CD4-positive, alpha-beta T cell treated with Interleukin-2 at 100 ng/mL for 4 hours (primary cell): ENCODE measurements at regions not wholly inside any gene's neighbourhood (a gene's known extent, or its start where the extent isn't known, plus 50 kb on each side); places are given as distances from the start of the nearest gene placed in this dataset.
"Not testable (repeated sequence)": the region's sequence is repeated elsewhere in the genome, so short reads cannot be mapped to it uniquely, and the experiment has no call there.

Experiments used
- DNase-seq: peaks from one replicate; pipeline ENCODE4 v3.0.0-alpha.2; 2020; ENCODE audit warnings: low spot score

GRCh38 chr2:239832490-239833268, 192.5 kb downstream of the NDUFA10 start:
- no peak for DNase-seq

GRCh38 chr2:239831861-239832489, 193.2 kb downstream of the NDUFA10 start:
- no peak for DNase-seq

- no peak for DNase-seq
Measured at GRCh38 chr2:239831001-239831731, 194.0 kb downstream of the NDUFA10 start.

- no peak for DNase-seq
Measured at GRCh38 chr2:239830121-239831000, 194.8 kb downstream of the NDUFA10 start.

- DNase-seq, result no peak
Measured at GRCh38 chr2:239829326-239829725, 195.8 kb downstream of the NDUFA10 start.

GRCh38 chr2:239828973-239829275, 196.2 kb downstream of the NDUFA10 start:
- DNase-seq, result not testable (repeated sequence)

GRCh38 chr2:239828192-239828972, 196.8 kb downstream of the NDUFA10 start:
- no peak for DNase-seq

GRCh38 chr2:239827523-239827890, 197.6 kb downstream of the NDUFA10 start:
- no peak for DNase-seq

- no peak for DNase-seq
Measured at GRCh38 chr2:239826786-239827522, 198.2 kb downstream of the NDUFA10 start.

- no peak for DNase-seq
Measured at GRCh38 chr2:239826376-239826775, 198.8 kb downstream of the NDUFA10 start.

- DNase-seq, result no peak
Measured at GRCh38 chr2:239825705-239825979, 199.5 kb downstream of the NDUFA10 start.

GRCh38 chr2:239824866-239825704, 200.1 kb downstream of the NDUFA10 start:
- DNase-seq, result no peak

- DNase-seq, result no peak
Measured at GRCh38 chr2:239824046-239824694, 201.0 kb downstream of the NDUFA10 start.

- DNase-seq, result no peak
Measured at GRCh38 chr2:239822146-239822831, 202.9 kb downstream of the NDUFA10 start.

GRCh38 chr2:239821694-239822075, 203.5 kb downstream of the NDUFA10 start:
- DNase-seq, result no peak

GRCh38 chr2:239820836-239821693, 204.1 kb downstream of the NDUFA10 start:
- no peak for DNase-seq

- DNase-seq, result no peak
Measured at GRCh38 chr2:239819974-239820555, 205.1 kb downstream of the NDUFA10 start.
